GM12878 (cell line): ENCODE measurements at regions not wholly inside any gene's neighbourhood (a gene's known extent, or its start where the extent isn't known, plus 50 kb on each side); places are given as distances from the start of the nearest gene placed in this dataset.

ENCODE experiments used
- ATAC-seq: fragments of 200-7000 bp; cut with Tn5 transposase; 3 replicates; pipeline ENCODE4 v1.9.1; 2020; ENCODE audit warnings: mild to moderate bottlenecking, moderate library complexity
- BruUV-seq: library from RNA; stranded (reverse); fragments of 400-500 nt; replicated peaks from 2 replicates; lab custom pipeline; 2021; lab: Mats Ljungman, UMichigan
- CTCF ChIA-PET: fragments of 300-600 bp; sonication (Branson Sonifier 250); formaldehyde crosslinking; extraction: SDS; loops from one replicate; lab custom pipeline; 2021; ENCODE audit warnings: inconsistent platforms; lab: Yijun Ruan, JAX
- POLR2A ChIA-PET: fragments of 350-600 bp; formaldehyde crosslinking; extraction: SDS; loops from one replicate; lab custom pipeline; 2021; ENCODE audit warnings: inconsistent platforms; lab: Charles Lee
- RAD21 ChIA-PET: fragments of 300-600 bp; sonication (Branson Sonifier 250); formaldehyde crosslinking; loops from one replicate; lab custom pipeline; 2023; ENCODE audit warnings: antibody characterized with exemption; ENCODE audit not compliant: unreplicated experiment; lab: Charles Lee
- SMC1A ChIA-PET: fragments of 300-600 bp; sonication (Branson Sonifier 250); formaldehyde crosslinking; loops from one replicate; lab custom pipeline; 2023; ENCODE audit not compliant: unreplicated experiment, uncharacterized antibody; lab: Charles Lee
- DNase-seq: peaks from one replicate; pipeline ENCODE4 v3.0.0-alpha.2; 2011; ENCODE audit warnings: low read depth, low spot score
- FAIRE-seq: peaks from 3 replicates; lab custom pipeline; 2011; peaks lifted over from hg19 to GRCh38; lab: Jason Lieb, UNC
- H2AFZ ChIP-seq: 2 replicates; pipeline ENCODE4 v1.6.0; 2011; ENCODE audit warnings: low read depth, low read length, control low read depth; ENCODE audit not compliant: control insufficient read depth
- H3K27ac ChIP-seq: 2 replicates; pipeline ENCODE4 v1.5.1; 2011; ENCODE audit warnings: control low read depth; ENCODE audit not compliant: control insufficient read depth, insufficient read depth
- H3K27me3 ChIP-seq, 2 experiments: replicated peaks in 1 of 2; 2 replicates each; pipeline versions ENCODE4 v1.6.0 to v1.6.1; 2011; ENCODE audit warnings: low read length in 1 of 2; ENCODE audit not compliant: control insufficient read depth in 2 of 2, insufficient read depth in 2 of 2
- H3K36me3 ChIP-seq, 2 experiments: 2 replicates each; pipeline ENCODE4 v1.5.1; 2011; ENCODE audit warnings: low read length in 1 of 2; ENCODE audit not compliant: control insufficient read depth in 2 of 2, insufficient read depth in 2 of 2
- H3K4me1 ChIP-seq: 2 replicates; pipeline ENCODE4 v1.6.1; 2011; ENCODE audit warnings: mild to moderate bottlenecking, low read length, moderate library complexity, mixed read lengths; ENCODE audit not compliant: control insufficient read depth, insufficient read depth
- H3K4me2 ChIP-seq: 2 replicates; pipeline ENCODE4 v1.6.0; 2011; ENCODE audit warnings: control low read depth; ENCODE audit not compliant: control insufficient read depth, insufficient read depth
- H3K4me3 ChIP-seq: fragments of 200-600 bp; sonication (generic); 2 replicates; pipeline ENCODE4 v1.5.1; 2016
- H3K79me2 ChIP-seq: 2 replicates; pipeline ENCODE4 v1.6.0; 2011; ENCODE audit warnings: low read length; ENCODE audit not compliant: control insufficient read depth, insufficient read depth
- H3K9ac ChIP-seq: 2 replicates; pipeline ENCODE4 v1.8.0; 2011; ENCODE audit warnings: low read length, control low read depth, mixed read lengths; ENCODE audit not compliant: control insufficient read depth, insufficient read depth
- H3K9me3 ChIP-seq: replicated peaks from 3 replicates; pipeline ENCODE4 v1.5.1; 2011; ENCODE audit warnings: mild to moderate bottlenecking, low read length; ENCODE audit not compliant: control insufficient read depth, insufficient read depth
- H4K20me1 ChIP-seq: 2 replicates; pipeline ENCODE4 v1.6.0; 2011; ENCODE audit not compliant: control insufficient read depth, insufficient read depth
- ATF7 ChIP-seq: fragments of 450-650 bp; IDR thresholded peaks from 2 replicates; pipeline ENCODE4 v1.6.1; 2016; ENCODE audit warnings: low read depth, mild to moderate bottlenecking
- BACH1 ChIP-seq: fragments of 450-650 bp; IDR thresholded peaks from 2 replicates; pipeline ENCODE4 v1.6.1; 2017; ENCODE audit warnings: mild to moderate bottlenecking, borderline replicate concordance
- CTCF ChIP-seq, 3 experiments: IDR thresholded peaks in 2 of 3; conservative IDR thresholded peaks in 1 of 3; 2 replicates each; pipeline ENCODE4 v1.5.1; 2011; ENCODE audit warnings: low read depth in 3 of 3, low read length in 3 of 3, mild to moderate bottlenecking in 3 of 3, control low read depth in 2 of 3, moderate library complexity in 2 of 3, inconsistent platforms in 1 of 3, mixed read lengths in 1 of 3; ENCODE audit not compliant: control insufficient read depth in 2 of 3, insufficient read depth in 1 of 3; ENCODE audit errors: extremely low read depth in 1 of 3
- IKZF2 ChIP-seq, 2 experiments: fragments of 450-650 bp; IDR thresholded peaks; 2 replicates each; pipeline ENCODE4 v1.6.1; 2017; ENCODE audit warnings: mild to moderate bottlenecking in 2 of 2, moderate library complexity in 2 of 2
- MAX ChIP-seq: IDR thresholded peaks from 2 replicates; pipeline ENCODE4 v1.6.1; 2012; ENCODE audit warnings: low read depth, low read length, improper control_type of control experiment
- MXI1 ChIP-seq: fragments of 150-350 bp; IDR thresholded peaks from 2 replicates; pipeline ENCODE4 v1.6.1; 2011; ENCODE audit warnings: low read depth, mild to moderate bottlenecking, inconsistent platforms, low read length, improper control_type of control experiment
- RAD21 ChIP-seq: IDR thresholded peaks from 2 replicates; pipeline ENCODE4 v1.6.1; 2011; ENCODE audit warnings: mild to moderate bottlenecking, low read depth, low read length, moderate library complexity; ENCODE audit not compliant: insufficient read depth
- RUNX3 ChIP-seq: IDR thresholded peaks from 2 replicates; pipeline ENCODE4 v1.6.1; 2012; ENCODE audit warnings: low read length, inconsistent platforms
- SIN3A ChIP-seq: IDR thresholded peaks from 2 replicates; pipeline ENCODE4 v1.6.1; 2012; ENCODE audit warnings: low read depth, low read length, improper control_type of control experiment
- SPI1 ChIP-seq: IDR thresholded peaks from 2 replicates; pipeline ENCODE4 v1.6.1; 2011; ENCODE audit warnings: low read depth, mild to moderate bottlenecking, low read length, moderate library complexity, borderline replicate concordance; ENCODE audit not compliant: insufficient read depth
- SRF ChIP-seq, 2 experiments: IDR thresholded peaks; 2 replicates each; pipeline ENCODE4 v1.6.1; 2011; ENCODE audit warnings: low read depth in 2 of 2, low read length in 2 of 2, mild to moderate bottlenecking in 1 of 2, moderate library complexity in 1 of 2
- STAT1 ChIP-seq: fragments of 450-650 bp; conservative IDR thresholded peaks from 2 replicates; pipeline ENCODE4 v1.6.1; 2014; ENCODE audit warnings: antibody characterized with exemption, mild to moderate bottlenecking
- SUZ12 ChIP-seq: fragments of 200-600 bp; sonication (generic); IDR thresholded peaks from one replicate; pipeline ENCODE4 v1.6.1; 2018; ENCODE audit warnings: antibody characterized with exemption, mild to moderate bottlenecking; ENCODE audit not compliant: unreplicated experiment
- TCF7 ChIP-seq: IDR thresholded peaks from 2 replicates; pipeline ENCODE4 v1.6.1; 2014; ENCODE audit warnings: antibody characterized with exemption, borderline replicate concordance
- WRNIP1 ChIP-seq: IDR thresholded peaks from 2 replicates; pipeline ENCODE4 v1.6.1; 2011; ENCODE audit warnings: low read depth, low read length, improper control_type of control experiment, borderline replicate concordance
- ZZZ3 ChIP-seq: IDR thresholded peaks from 2 replicates; pipeline ENCODE4 v1.6.1; 2011; ENCODE audit warnings: low read depth; ENCODE audit not compliant: control insufficient read depth, insufficient read length
- WGBS: methylation state at CpG from one replicate; pipeline ENCODE4 v1.1.6; 2016; ENCODE audit warnings: low lambda C conversion rate; ENCODE audit not compliant: insufficient replicate concordance, insufficient coverage; ENCODE audit errors: missing lambda C conversion rate; 5-methylcytosine and 5-hydroxymethylcytosine counted together
- in situ Hi-C: fragments of 300-500 bp; cut with MboI; formaldehyde crosslinking; loops from 9 replicates; pipeline ENCODE4 v1.14.3; 2018; ENCODE audit warnings: mixed read lengths
- intact Hi-C: fragments of 100-400 bp; cut with micrococcal nuclease; formaldehyde crosslinking; loops from one replicate; pipeline ENCODE4 v1.14.2; 2022; ENCODE audit not compliant: unreplicated experiment
- TF ChIP-seq, protein P1 (sequence below): fragments of 450-650 bp; conservative IDR thresholded peaks from 2 replicates; pipeline ENCODE4 v1.6.1; 2017; ENCODE audit warnings: mild to moderate bottlenecking, moderate library complexity

GRCh38 chr4:123568936-123569335 is 172.3 kb downstream of the SPRY1 start (continued):
- TF ChIP-seq TCF7 (no peak), WRNIP1 (no peak)

DNA sequence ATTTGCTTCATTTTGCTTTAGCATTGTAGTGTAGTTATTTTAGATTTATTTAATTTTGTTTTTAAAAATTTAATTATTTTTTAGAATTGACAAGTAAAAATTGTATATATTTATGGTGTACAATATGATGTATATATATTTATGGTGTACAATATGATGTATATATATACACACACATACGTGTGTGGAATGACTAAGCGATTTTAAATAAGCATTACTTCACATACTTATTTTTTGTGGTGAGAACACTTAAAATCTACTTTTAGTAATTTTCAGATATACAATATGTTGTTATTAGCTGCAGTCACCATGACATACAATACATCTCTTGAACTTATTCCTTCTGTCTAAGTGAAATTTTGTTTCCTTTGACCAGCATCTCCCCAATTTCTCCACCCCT is 172.9 kb downstream of the SPRY1 start:
- POLR2A ChIA-PET = no interaction called here
- DNase-seq (no peak), FAIRE-seq (no peak), ATAC-seq (no peak)
- no TSS peak for BruUV-seq
- SMC1A ChIA-PET = interaction anchor here (1.3 to 1.4 kb wide), 2 partner anchors 9 to 92 kb away, joined by 3 read pairs; no protein-coding TSS in a partner anchor
- RAD21 ChIA-PET = no interaction called here
- no peaks in the 10 kb centered on the region for H3K79me2 ChIP-seq
- WGBS = 100% methylated on average over 2 of the region's 2 CpGs
- no peak overlapping the region for H2AFZ ChIP-seq
- no peak overlapping the region for H3K4me2 ChIP-seq
- H3K4me1 ChIP-seq = no peaks in the 10 kb centered on the region
- CTCF ChIA-PET = no interaction called here
- H3K9me3 ChIP-seq = no peaks in the 10 kb centered on the region; the same call in 2 of the 3 replicates
- intact Hi-C loops (loop anchor here (10.0 kb wide), 1 partner anchor 175 kb away; no protein-coding TSS in a partner anchor), in situ Hi-C loops (no loop called here)
- no peak overlapping the region for H3K4me3 ChIP-seq
- H3K27me3 ChIP-seq = no peaks in the 10 kb centered on the region
- H3K27ac ChIP-seq = no peak overlapping the region
- no peak overlapping the region for H3K9ac ChIP-seq
- H3K36me3 ChIP-seq = no peaks in the 10 kb centered on the region
- no peaks in the 10 kb centered on the region for H4K20me1 ChIP-seq
- no peak for TF ChIP-seq RUNX3
- TF ChIP-seq CTCF (IDR thresholded peaks at IDR 0.05 in 2 of 3, conservative IDR thresholded peaks at IDR 0.05 in 1 of 3; ENCODE audit: control insufficient read depth in 2 of 3, extremely low read depth in 1 of 3, insufficient read depth in 1 of 3, low read depth in 3 of 3, low read length in 3 of 3) = no peak
- TF ChIP-seq SIN3A = no peak
- TF ChIP-seq BACH1 = no peak
- no peak for TF ChIP-seq SRF (IDR thresholded peaks at IDR 0.05; ENCODE audit: low read depth in 2 of 2, low read length in 2 of 2)
- TF ChIP-seq IKZF2 (IDR thresholded peaks at IDR 0.05) = no peak
- no peak for TF ChIP-seq MXI1
- TF ChIP-seq ATF7 = no peak
- no peak for TF ChIP-seq SPI1
- TF ChIP-seq MAX = no peak
- no peak for TF ChIP-seq ZZZ3
- TF ChIP-seq RAD21 = no peak
- TF ChIP-seq STAT1 = no peak
- TF ChIP-seq SUZ12 = no peak
- TF ChIP-seq, protein P1, sequence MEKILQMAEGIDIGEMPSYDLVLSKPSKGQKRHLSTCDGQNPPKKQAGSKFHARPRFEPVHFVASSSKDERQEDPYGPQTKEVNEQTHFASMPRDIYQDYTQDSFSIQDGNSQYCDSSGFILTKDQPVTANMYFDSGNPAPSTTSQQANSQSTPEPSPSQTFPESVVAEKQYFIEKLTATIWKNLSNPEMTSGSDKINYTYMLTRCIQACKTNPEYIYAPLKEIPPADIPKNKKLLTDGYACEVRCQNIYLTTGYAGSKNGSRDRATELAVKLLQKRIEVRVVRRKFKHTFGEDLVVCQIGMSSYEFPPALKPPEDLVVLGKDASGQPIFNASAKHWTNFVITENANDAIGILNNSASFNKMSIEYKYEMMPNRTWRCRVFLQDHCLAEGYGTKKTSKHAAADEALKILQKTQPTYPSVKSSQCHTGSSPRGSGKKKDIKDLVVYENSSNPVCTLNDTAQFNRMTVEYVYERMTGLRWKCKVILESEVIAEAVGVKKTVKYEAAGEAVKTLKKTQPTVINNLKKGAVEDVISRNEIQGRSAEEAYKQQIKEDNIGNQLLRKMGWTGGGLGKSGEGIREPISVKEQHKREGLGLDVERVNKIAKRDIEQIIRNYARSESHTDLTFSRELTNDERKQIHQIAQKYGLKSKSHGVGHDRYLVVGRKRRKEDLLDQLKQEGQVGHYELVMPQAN = no peak
